SK-N-SH treated with all-trans-retinoic acid at 6 μM for 48 hours (cell line): ENCODE measurements at regions not wholly inside any gene's neighbourhood (a gene's known extent, or its start where the extent isn't known, plus 50 kb on each side); places are given as distances from the start of the nearest gene placed in this dataset.

Experiments
- ATAC-seq: fragments of 200-7000 bp; cut with Tn5 transposase; 3 replicates; pipeline ENCODE4 v1.9.1; 2020; ENCODE audit warnings: mild to moderate bottlenecking, moderate library complexity
- ARNTL ChIP-seq: fragments of 450-650 bp; formaldehyde crosslinking; IDR thresholded peaks from 2 replicates; pipeline ENCODE4 v1.5.0; 2020; ENCODE audit warnings: low read depth, mild to moderate bottlenecking, moderate library complexity, borderline replicate concordance
- BACH2 ChIP-seq: fragments of 250-450 bp; sonication (Bioruptor Pico); IDR thresholded peaks from 2 replicates; pipeline ENCODE4 v1.9.0; 2021; ENCODE audit warnings: mild to moderate bottlenecking, borderline replicate concordance
- CREB5 ChIP-seq: fragments of 250-450 bp; sonication (Bioruptor Pico); IDR thresholded peaks from 2 replicates; pipeline ENCODE4 v1.5.1; 2020; ENCODE audit warnings: low read depth, mild to moderate bottlenecking, moderate library complexity
- CSDC2 ChIP-seq: fragments of 250-450 bp; sonication (Bioruptor Pico); IDR thresholded peaks from 2 replicates; pipeline ENCODE4 v1.5.0; 2020; ENCODE audit warnings: mild to moderate bottlenecking, moderate library complexity
- ESRRG ChIP-seq: fragments of 250-450 bp; sonication (Bioruptor Pico); IDR thresholded peaks from 2 replicates; pipeline ENCODE4 v1.6.1; 2021; ENCODE audit warnings: mild to moderate bottlenecking
- ISL1 ChIP-seq: fragments of 250-450 bp; sonication (Bioruptor Pico); IDR thresholded peaks from 2 replicates; pipeline ENCODE4 v2.1.2; 2022; ENCODE audit warnings: mild to moderate bottlenecking, moderate library complexity
- OSR1 ChIP-seq: fragments of 250-450 bp; sonication (Bioruptor Pico); IDR thresholded peaks from 2 replicates; pipeline ENCODE4 v1.8.0; 2022; ENCODE audit warnings: moderate library complexity, mild to moderate bottlenecking, inconsistent platforms
- PATZ1 ChIP-seq: fragments of 250-450 bp; sonication (Bioruptor Pico); IDR thresholded peaks from 2 replicates; pipeline ENCODE4 v1.8.0; 2020; ENCODE audit warnings: mild to moderate bottlenecking, moderate library complexity, borderline replicate concordance
- POU6F1 ChIP-seq: fragments of 250-450 bp; sonication (Bioruptor Pico); IDR thresholded peaks from 2 replicates; pipeline ENCODE4 v1.8.0; 2021; ENCODE audit warnings: low read depth, mild to moderate bottlenecking, moderate library complexity, borderline replicate concordance
- PPARA ChIP-seq: fragments of 250-450 bp; sonication (Bioruptor Pico); IDR thresholded peaks from 2 replicates; pipeline ENCODE4 v1.5.0; 2020; ENCODE audit warnings: mild to moderate bottlenecking, borderline replicate concordance
- RARB ChIP-seq: fragments of 250-450 bp; sonication (Bioruptor Pico); IDR thresholded peaks from 2 replicates; pipeline ENCODE4 v1.8.0; 2021; ENCODE audit warnings: mild to moderate bottlenecking, moderate library complexity
- SNAI2 ChIP-seq: fragments of 250-450 bp; sonication (Bioruptor Pico); IDR thresholded peaks from 2 replicates; pipeline ENCODE4 v1.5.0; 2020; ENCODE audit warnings: mild to moderate bottlenecking, moderate library complexity
- TCF4 ChIP-seq: fragments of 250-450 bp; sonication (Bioruptor Pico); IDR thresholded peaks from 2 replicates; pipeline ENCODE4 v1.8.0; 2021; ENCODE audit warnings: mild to moderate bottlenecking, moderate library complexity, borderline replicate concordance
- TOX ChIP-seq: fragments of 250-450 bp; sonication (Bioruptor Pico); IDR thresholded peaks from 2 replicates; pipeline ENCODE4 v1.8.0; 2021; ENCODE audit warnings: mild to moderate bottlenecking, moderate library complexity, borderline replicate concordance
- TSHZ2 ChIP-seq: fragments of 250-450 bp; sonication (Bioruptor Pico); IDR thresholded peaks from 2 replicates; pipeline ENCODE4 v1.5.0; 2020; ENCODE audit warnings: mild to moderate bottlenecking, moderate library complexity
- ZC3H10 ChIP-seq: fragments of 250-450 bp; sonication (Bioruptor Pico); IDR thresholded peaks from 2 replicates; pipeline ENCODE4 v1.5.1; 2021; ENCODE audit warnings: mild to moderate bottlenecking, moderate library complexity
- ZFP30 ChIP-seq: fragments of 450-650 bp; formaldehyde crosslinking; IDR thresholded peaks from 2 replicates; pipeline ENCODE4 v1.5.0; 2022; ENCODE audit warnings: mild to moderate bottlenecking, moderate library complexity
- ZNF565 ChIP-seq: fragments of 450-650 bp; formaldehyde crosslinking; conservative IDR thresholded peaks from 2 replicates; pipeline ENCODE4 v1.5.0; 2020; ENCODE audit warnings: low read depth, mild to moderate bottlenecking, moderate library complexity
- ZNF70 ChIP-seq: fragments of 450-650 bp; formaldehyde crosslinking; IDR thresholded peaks from 2 replicates; pipeline ENCODE4 v1.5.0; 2020; ENCODE audit warnings: mild to moderate bottlenecking, moderate library complexity
- ZNF8 ChIP-seq: fragments of 450-650 bp; formaldehyde crosslinking; IDR thresholded peaks from 2 replicates; pipeline ENCODE4 v1.5.0; 2020; ENCODE audit warnings: mild to moderate bottlenecking, moderate library complexity

- no peak for TF ChIP-seq CREB5 (CRISPR knock-in tag)
- no peak for TF ChIP-seq ZNF8
- TF ChIP-seq TCF4 (CRISPR knock-in tag) = no peak
- TF ChIP-seq PPARA (CRISPR knock-in tag) = no peak
- TF ChIP-seq ESRRG (CRISPR knock-in tag) = no peak
- TF ChIP-seq TSHZ2 = no peak
- TF ChIP-seq CSDC2 (CRISPR knock-in tag) = no peak
- TF ChIP-seq, all 23 proteins: peak for 0
- no peak for ATAC-seq
These were observed 103.4 kb upstream of the IGSF10 start for GRCh38 chr3:151564261-151564660.

- no peak for TF ChIP-seq POU6F1 (CRISPR knock-in tag)
- TF ChIP-seq CREB5 (CRISPR knock-in tag) = no peak
- no peak for TF ChIP-seq ZNF8
- TF ChIP-seq ZC3H10 = no peak
- no peak for TF ChIP-seq RARB (CRISPR knock-in tag)
- TF ChIP-seq ZNF565 (CRISPR knock-in tag) = no peak
- TF ChIP-seq TSHZ2 = no peak
- TF ChIP-seq, all 23 proteins: peak for 0
- ATAC-seq = no peak
These were observed 102.4 kb upstream of the IGSF10 start for GRCh38 chr3:151563305-151563704.

- no peak for TF ChIP-seq ZFP30 (CRISPR knock-in tag)
- TF ChIP-seq SNAI2 (CRISPR knock-in tag) = no peak
- no peak for TF ChIP-seq ESRRG (CRISPR knock-in tag)
- TF ChIP-seq ISL1 (CRISPR knock-in tag) = no peak
- TF ChIP-seq OSR1 (CRISPR knock-in tag) = no peak
- no peak for TF ChIP-seq PPARA (CRISPR knock-in tag)
- no peak for TF ChIP-seq ZNF70 (CRISPR knock-in tag)
- TF ChIP-seq ZNF8 = no peak
- TF ChIP-seq PATZ1 (CRISPR knock-in tag) = no peak
- TF ChIP-seq TOX (CRISPR knock-in tag) = no peak
- TF ChIP-seq BACH2 = no peak
- TF ChIP-seq TCF4 (CRISPR knock-in tag) = no peak
- no peak for TF ChIP-seq ZNF565 (CRISPR knock-in tag)
- no peak for TF ChIP-seq POU6F1 (CRISPR knock-in tag)
- TF ChIP-seq ARNTL (CRISPR knock-in tag) = no peak
- no peak for ATAC-seq
These were observed 102.0 kb upstream of the IGSF10 start for GRCh38 chr3:151562891-151563290.
